ENCODE measurements at regions not wholly inside any gene's neighbourhood (a gene's known extent, or its start where the extent isn't known, plus 50 kb on each side); places are given as distances from the start of the nearest gene placed in this dataset.
"Not testable (repeated sequence)": the region's sequence is repeated elsewhere in the genome, so short reads cannot be mapped to it uniquely, and the experiment has no call there.

- no peak for DNase-seq (ENCODE audit: low read depth, low spot score)
- in situ Hi-C loops (cut with HindIII; ENCODE audit: low pct_unique_long_range_greater_than_20kb, low sequenced_read_pairs): no loop called here
Observed at GRCh38 chr6:164982389-164982788, 327.0 kb downstream of the C6orf118 start.

- DNase-seq (ENCODE audit: low read depth, low spot score): no peak
- in situ Hi-C loops (cut with HindIII; ENCODE audit: low pct_unique_long_range_greater_than_20kb, low sequenced_read_pairs): no loop called here
Observed at GRCh38 chr6:164967102-164967501, 342.3 kb downstream of the C6orf118 start.

- no peak for DNase-seq (ENCODE audit: low read depth, low spot score)
- in situ Hi-C loops (cut with HindIII; ENCODE audit: low pct_unique_long_range_greater_than_20kb, low sequenced_read_pairs): no loop called here
Observed at GRCh38 chr6:164962805-164963204, 346.6 kb downstream of the C6orf118 start.

GRCh38 chr6:164947164-164947563 is 362.2 kb downstream of the C6orf118 start:
- in situ Hi-C loops (cut with HindIII; ENCODE audit: low pct_unique_long_range_greater_than_20kb, low sequenced_read_pairs): no loop called here
- no peak for DNase-seq (ENCODE audit: low read depth, low spot score)

GRCh38 chr6:164942271-164942670 is 367.1 kb downstream of the C6orf118 start:
- in situ Hi-C loops (cut with HindIII; ENCODE audit: low pct_unique_long_range_greater_than_20kb, low sequenced_read_pairs): no loop called here
- no peak for DNase-seq (ENCODE audit: low read depth, low spot score)

GRCh38 chr6:164933238-164933794 is 376.1 kb downstream of the C6orf118 start:
- in situ Hi-C loops (cut with HindIII; ENCODE audit: low pct_unique_long_range_greater_than_20kb, low sequenced_read_pairs); DNase-seq (ENCODE audit: low read depth, low spot score): not testable (repeated sequence)

- in situ Hi-C loops (cut with HindIII; ENCODE audit: low pct_unique_long_range_greater_than_20kb, low sequenced_read_pairs): no loop called here
- DNase-seq (ENCODE audit: low read depth, low spot score): no peak
Observed at GRCh38 chr6:164929408-164929977, 379.9 kb downstream of the C6orf118 start.

- in situ Hi-C loops (cut with HindIII; ENCODE audit: low pct_unique_long_range_greater_than_20kb, low sequenced_read_pairs): no loop called here
- no peak for DNase-seq (ENCODE audit: low read depth, low spot score)
Observed at GRCh38 chr6:164928728-164929407, 380.5 kb downstream of the C6orf118 start.

- in situ Hi-C loops (cut with HindIII; ENCODE audit: low pct_unique_long_range_greater_than_20kb, low sequenced_read_pairs): no loop called here
- no peak for DNase-seq (ENCODE audit: low read depth, low spot score)
Observed at GRCh38 chr6:164928057-164928727, 381.2 kb downstream of the C6orf118 start.

GRCh38 chr6:164927288-164928056 is 381.9 kb downstream of the C6orf118 start:
- in situ Hi-C loops (cut with HindIII; ENCODE audit: low pct_unique_long_range_greater_than_20kb, low sequenced_read_pairs): no loop called here
- peak; percentile 59 for DNase-seq (ENCODE audit: low read depth, low spot score)

- in situ Hi-C loops (cut with HindIII; ENCODE audit: low pct_unique_long_range_greater_than_20kb, low sequenced_read_pairs): no loop called here
- peak; percentile 17 for DNase-seq (ENCODE audit: low read depth, low spot score)
Observed at GRCh38 chr6:164926686-164927085, 382.7 kb downstream of the C6orf118 start.

- in situ Hi-C loops (cut with HindIII; ENCODE audit: low pct_unique_long_range_greater_than_20kb, low sequenced_read_pairs): no loop called here
- DNase-seq (ENCODE audit: low read depth, low spot score): no peak
Observed at GRCh38 chr6:164925681-164926530, 383.5 kb downstream of the C6orf118 start.

GRCh38 chr6:164924674-164925073 is 384.7 kb downstream of the C6orf118 start:
- DNase-seq (ENCODE audit: low read depth, low spot score): no peak
- in situ Hi-C loops (cut with HindIII; ENCODE audit: low pct_unique_long_range_greater_than_20kb, low sequenced_read_pairs): no loop called here

- no peak for DNase-seq (ENCODE audit: low read depth, low spot score)
- in situ Hi-C loops (cut with HindIII; ENCODE audit: low pct_unique_long_range_greater_than_20kb, low sequenced_read_pairs): no loop called here
Observed at GRCh38 chr6:164917211-164917610, 392.2 kb downstream of the C6orf118 start.

- DNase-seq (ENCODE audit: low read depth, low spot score): no peak
- in situ Hi-C loops (cut with HindIII; ENCODE audit: low pct_unique_long_range_greater_than_20kb, low sequenced_read_pairs): no loop called here
Observed at GRCh38 chr6:164916087-164916486, 393.3 kb downstream of the C6orf118 start.

- in situ Hi-C loops (cut with HindIII; ENCODE audit: low pct_unique_long_range_greater_than_20kb, low sequenced_read_pairs): no loop called here
- DNase-seq (ENCODE audit: low read depth, low spot score): peak; percentile 64
Observed at GRCh38 chr6:164911873-164912580, 397.4 kb downstream of the C6orf118 start.

GRCh38 chr6:164911151-164911550 is 398.3 kb downstream of the C6orf118 start:
- in situ Hi-C loops (cut with HindIII; ENCODE audit: low pct_unique_long_range_greater_than_20kb, low sequenced_read_pairs): no loop called here
- peak; percentile 80 for DNase-seq (ENCODE audit: low read depth, low spot score)
